GM12878 (cell line): ENCODE measurements at regions not wholly inside any gene's neighbourhood (a gene's known extent, or its start where the extent isn't known, plus 50 kb on each side); places are given as distances from the start of the nearest gene placed in this dataset.

ENCODE experiments used
- ATAC-seq: fragments of 200-7000 bp; cut with Tn5 transposase; 3 replicates; pipeline ENCODE4 v1.9.1; 2020; ENCODE audit warnings: mild to moderate bottlenecking, moderate library complexity
- BruUV-seq: library from RNA; stranded (reverse); fragments of 400-500 nt; replicated peaks from 2 replicates; lab custom pipeline; 2021; lab: Mats Ljungman, UMichigan
- CTCF ChIA-PET: fragments of 300-600 bp; sonication (Branson Sonifier 250); formaldehyde crosslinking; extraction: SDS; loops from one replicate; lab custom pipeline; 2021; ENCODE audit warnings: inconsistent platforms; lab: Yijun Ruan, JAX
- POLR2A ChIA-PET: fragments of 350-600 bp; formaldehyde crosslinking; extraction: SDS; loops from one replicate; lab custom pipeline; 2021; ENCODE audit warnings: inconsistent platforms; lab: Charles Lee
- RAD21 ChIA-PET: fragments of 300-600 bp; sonication (Branson Sonifier 250); formaldehyde crosslinking; loops from one replicate; lab custom pipeline; 2023; ENCODE audit warnings: antibody characterized with exemption; ENCODE audit not compliant: unreplicated experiment; lab: Charles Lee
- SMC1A ChIA-PET: fragments of 300-600 bp; sonication (Branson Sonifier 250); formaldehyde crosslinking; loops from one replicate; lab custom pipeline; 2023; ENCODE audit not compliant: unreplicated experiment, uncharacterized antibody; lab: Charles Lee
- DNase-seq: peaks from one replicate; pipeline ENCODE4 v3.0.0-alpha.2; 2011; ENCODE audit warnings: low read depth, low spot score
- FAIRE-seq: peaks from 3 replicates; lab custom pipeline; 2011; peaks lifted over from hg19 to GRCh38; lab: Jason Lieb, UNC
- H2AFZ ChIP-seq: 2 replicates; pipeline ENCODE4 v1.6.0; 2011; ENCODE audit warnings: low read depth, low read length, control low read depth; ENCODE audit not compliant: control insufficient read depth
- H3K27ac ChIP-seq: 2 replicates; pipeline ENCODE4 v1.5.1; 2011; ENCODE audit warnings: control low read depth; ENCODE audit not compliant: control insufficient read depth, insufficient read depth
- H3K27me3 ChIP-seq, 2 experiments: replicated peaks in 1 of 2; 2 replicates each; pipeline versions ENCODE4 v1.6.0 to v1.6.1; 2011; ENCODE audit warnings: low read length in 1 of 2; ENCODE audit not compliant: control insufficient read depth in 2 of 2, insufficient read depth in 2 of 2
- H3K36me3 ChIP-seq, 2 experiments: 2 replicates each; pipeline ENCODE4 v1.5.1; 2011; ENCODE audit warnings: low read length in 1 of 2; ENCODE audit not compliant: control insufficient read depth in 2 of 2, insufficient read depth in 2 of 2
- H3K4me1 ChIP-seq: 2 replicates; pipeline ENCODE4 v1.6.1; 2011; ENCODE audit warnings: mild to moderate bottlenecking, low read length, moderate library complexity, mixed read lengths; ENCODE audit not compliant: control insufficient read depth, insufficient read depth
- H3K4me2 ChIP-seq: 2 replicates; pipeline ENCODE4 v1.6.0; 2011; ENCODE audit warnings: control low read depth; ENCODE audit not compliant: control insufficient read depth, insufficient read depth
- H3K4me3 ChIP-seq: fragments of 200-600 bp; sonication (generic); 2 replicates; pipeline ENCODE4 v1.5.1; 2016
- H3K79me2 ChIP-seq: 2 replicates; pipeline ENCODE4 v1.6.0; 2011; ENCODE audit warnings: low read length; ENCODE audit not compliant: control insufficient read depth, insufficient read depth
- H3K9ac ChIP-seq: 2 replicates; pipeline ENCODE4 v1.8.0; 2011; ENCODE audit warnings: low read length, control low read depth, mixed read lengths; ENCODE audit not compliant: control insufficient read depth, insufficient read depth
- H3K9me3 ChIP-seq: replicated peaks from 3 replicates; pipeline ENCODE4 v1.5.1; 2011; ENCODE audit warnings: mild to moderate bottlenecking, low read length; ENCODE audit not compliant: control insufficient read depth, insufficient read depth
- H4K20me1 ChIP-seq: 2 replicates; pipeline ENCODE4 v1.6.0; 2011; ENCODE audit not compliant: control insufficient read depth, insufficient read depth
- EZH2 ChIP-seq: IDR thresholded peaks from 2 replicates; pipeline ENCODE4 v1.6.1; 2012; ENCODE audit warnings: low read depth, mild to moderate bottlenecking, control low read depth, inconsistent platforms, low read length, borderline replicate concordance; ENCODE audit not compliant: control insufficient read depth
- GATAD2B ChIP-seq: fragments of 450-650 bp; conservative IDR thresholded peaks from 2 replicates; pipeline ENCODE4 v1.6.1; 2017; ENCODE audit warnings: low read depth, mild to moderate bottlenecking, moderate library complexity
- IKZF1 ChIP-seq: fragments of 450-650 bp; conservative IDR thresholded peaks from 2 replicates; pipeline ENCODE4 v1.6.1; 2017; ENCODE audit warnings: antibody characterized with exemption, mild to moderate bottlenecking
- MEF2A ChIP-seq: IDR thresholded peaks from 2 replicates; pipeline ENCODE4 v1.6.1; 2011; ENCODE audit warnings: low read depth, mild to moderate bottlenecking, low read length, moderate library complexity; ENCODE audit not compliant: insufficient read depth
- MYC ChIP-seq: IDR thresholded peaks from 2 replicates; pipeline ENCODE4 v1.6.1; 2011; ENCODE audit warnings: mild to moderate bottlenecking, low read length, moderate library complexity, inconsistent platforms; ENCODE audit not compliant: insufficient read depth, insufficient replicate concordance, insufficient read length, severe bottlenecking
- NRF1 ChIP-seq: conservative IDR thresholded peaks from 2 replicates; pipeline ENCODE4 v1.6.1; 2011; ENCODE audit warnings: mild to moderate bottlenecking, low read depth, low read length, improper control_type of control experiment
- PBX3 ChIP-seq: IDR thresholded peaks from 2 replicates; pipeline ENCODE4 v1.6.1; 2011; ENCODE audit warnings: mild to moderate bottlenecking, low read depth, low read length, moderate library complexity; ENCODE audit not compliant: insufficient replicate concordance
- SMAD1 ChIP-seq: fragments of 450-650 bp; IDR thresholded peaks from 2 replicates; pipeline ENCODE4 v1.6.1; 2018; ENCODE audit warnings: mild to moderate bottlenecking, low read depth; ENCODE audit not compliant: partially characterized antibody
- SMAD5 ChIP-seq: IDR thresholded peaks from 2 replicates; pipeline ENCODE4 v1.6.1; 2016; ENCODE audit warnings: antibody characterized with exemption, low read depth
- SUPT20H ChIP-seq: IDR thresholded peaks from 2 replicates; pipeline ENCODE4 v1.6.1; 2011; ENCODE audit warnings: low read depth, mild to moderate bottlenecking, low read length, moderate library complexity, borderline replicate concordance; ENCODE audit not compliant: control insufficient read depth
- YBX1 ChIP-seq: fragments of 450-650 bp; IDR thresholded peaks from 2 replicates; pipeline ENCODE4 v1.6.1; 2016; ENCODE audit warnings: antibody characterized with exemption
- ZBTB33 ChIP-seq: fragments of 450-650 bp; IDR thresholded peaks from 2 replicates; pipeline ENCODE4 v1.6.1; 2017; ENCODE audit warnings: mild to moderate bottlenecking
- WGBS: methylation state at CpG from one replicate; pipeline ENCODE4 v1.1.6; 2016; ENCODE audit warnings: low lambda C conversion rate; ENCODE audit not compliant: insufficient replicate concordance, insufficient coverage; ENCODE audit errors: missing lambda C conversion rate; 5-methylcytosine and 5-hydroxymethylcytosine counted together
- in situ Hi-C: fragments of 300-500 bp; cut with MboI; formaldehyde crosslinking; loops from 9 replicates; pipeline ENCODE4 v1.14.3; 2018; ENCODE audit warnings: mixed read lengths
- intact Hi-C: fragments of 100-400 bp; cut with micrococcal nuclease; formaldehyde crosslinking; loops from one replicate; pipeline ENCODE4 v1.14.2; 2022; ENCODE audit not compliant: unreplicated experiment
- TF ChIP-seq, protein P1 (sequence below): fragments of 450-650 bp; IDR thresholded peaks from 2 replicates; pipeline ENCODE4 v1.6.1; 2014; ENCODE audit warnings: mild to moderate bottlenecking
- TF ChIP-seq, protein P2 (sequence below): fragments of 450-650 bp; IDR thresholded peaks from 2 replicates; pipeline ENCODE4 v1.6.1; 2017; ENCODE audit warnings: mild to moderate bottlenecking, moderate library complexity

DNA sequence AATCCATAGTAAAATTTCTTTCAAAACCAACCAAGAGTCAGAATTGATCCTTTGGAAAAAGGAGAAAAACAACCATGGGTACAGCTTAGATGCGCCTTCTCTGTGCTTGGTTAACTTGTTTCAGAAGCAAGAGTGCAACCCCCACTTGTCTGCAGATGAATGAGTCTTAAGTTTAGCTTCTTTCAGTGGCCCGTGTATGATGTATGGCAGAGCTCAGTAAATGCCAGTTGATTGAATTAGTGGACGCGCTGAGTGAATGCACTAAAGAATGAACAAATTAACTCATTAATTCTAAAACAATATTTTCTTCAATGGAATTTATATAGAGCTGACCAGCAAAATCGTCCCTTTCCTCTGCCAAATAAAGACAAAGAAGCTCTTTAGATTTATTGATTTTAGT lies 67.0 kb upstream of the ARHGEF3 start (continued):
- no peak for TF ChIP-seq SUPT20H

- no peak overlapping the region for H3K27ac ChIP-seq
- no TSS peak for BruUV-seq
- peaks cover 3% of the 10 kb centered on the region; the same call in 1 of the 3 replicates for H3K9me3 ChIP-seq
- H3K36me3 ChIP-seq, result no peaks in the 10 kb centered on the region
- ChIA-PET SMC1A (no interaction called here), CTCF (interaction anchor here (1.1 to 1.8 kb wide), 2 partner anchors 8 to 10 kb away, joined by 3 to 9 read pairs; no protein-coding TSS in a partner anchor), RAD21 (interaction anchor here (1.8 kb wide), 1 partner anchor 92 kb away, joined by 4 read pairs; no protein-coding TSS in a partner anchor), POLR2A (no interaction called here)
- in situ Hi-C loops (no loop called here), intact Hi-C loops (no loop called here)
- ATAC-seq (no peak), FAIRE-seq (no peak), DNase-seq (no peak)
- no peak overlapping the region for H3K4me3 ChIP-seq
- peaks cover 18% of the 10 kb centered on the region for H3K4me1 ChIP-seq
- H3K79me2 ChIP-seq, result no peaks in the 10 kb centered on the region
- H3K9ac ChIP-seq, result no peak overlapping the region
- no peaks in the 10 kb centered on the region for H3K27me3 ChIP-seq
- no peaks in the 10 kb centered on the region for H4K20me1 ChIP-seq
- no peak overlapping the region for H3K4me2 ChIP-seq
- 36% methylated on average over 4 of the region's 4 CpGs for WGBS
- H2AFZ ChIP-seq, result no peak overlapping the region
- TF ChIP-seq PBX3, result no peak
- TF ChIP-seq, protein P1, sequence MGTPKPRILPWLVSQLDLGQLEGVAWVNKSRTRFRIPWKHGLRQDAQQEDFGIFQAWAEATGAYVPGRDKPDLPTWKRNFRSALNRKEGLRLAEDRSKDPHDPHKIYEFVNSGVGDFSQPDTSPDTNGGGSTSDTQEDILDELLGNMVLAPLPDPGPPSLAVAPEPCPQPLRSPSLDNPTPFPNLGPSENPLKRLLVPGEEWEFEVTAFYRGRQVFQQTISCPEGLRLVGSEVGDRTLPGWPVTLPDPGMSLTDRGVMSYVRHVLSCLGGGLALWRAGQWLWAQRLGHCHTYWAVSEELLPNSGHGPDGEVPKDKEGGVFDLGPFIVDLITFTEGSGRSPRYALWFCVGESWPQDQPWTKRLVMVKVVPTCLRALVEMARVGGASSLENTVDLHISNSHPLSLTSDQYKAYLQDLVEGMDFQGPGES, result no peak
- TF ChIP-seq EZH2, result no peak
- no peak for TF ChIP-seq IKZF1
- no peak for TF ChIP-seq YBX1
- TF ChIP-seq GATAD2B, result no peak
- no peak for TF ChIP-seq SMAD5
- TF ChIP-seq MEF2A, result no peak
- TF ChIP-seq MYC, result no peak
- TF ChIP-seq ZBTB33, result no peak
- no peak for TF ChIP-seq NRF1
- TF ChIP-seq SMAD1, result no peak
- TF ChIP-seq, protein P2, sequence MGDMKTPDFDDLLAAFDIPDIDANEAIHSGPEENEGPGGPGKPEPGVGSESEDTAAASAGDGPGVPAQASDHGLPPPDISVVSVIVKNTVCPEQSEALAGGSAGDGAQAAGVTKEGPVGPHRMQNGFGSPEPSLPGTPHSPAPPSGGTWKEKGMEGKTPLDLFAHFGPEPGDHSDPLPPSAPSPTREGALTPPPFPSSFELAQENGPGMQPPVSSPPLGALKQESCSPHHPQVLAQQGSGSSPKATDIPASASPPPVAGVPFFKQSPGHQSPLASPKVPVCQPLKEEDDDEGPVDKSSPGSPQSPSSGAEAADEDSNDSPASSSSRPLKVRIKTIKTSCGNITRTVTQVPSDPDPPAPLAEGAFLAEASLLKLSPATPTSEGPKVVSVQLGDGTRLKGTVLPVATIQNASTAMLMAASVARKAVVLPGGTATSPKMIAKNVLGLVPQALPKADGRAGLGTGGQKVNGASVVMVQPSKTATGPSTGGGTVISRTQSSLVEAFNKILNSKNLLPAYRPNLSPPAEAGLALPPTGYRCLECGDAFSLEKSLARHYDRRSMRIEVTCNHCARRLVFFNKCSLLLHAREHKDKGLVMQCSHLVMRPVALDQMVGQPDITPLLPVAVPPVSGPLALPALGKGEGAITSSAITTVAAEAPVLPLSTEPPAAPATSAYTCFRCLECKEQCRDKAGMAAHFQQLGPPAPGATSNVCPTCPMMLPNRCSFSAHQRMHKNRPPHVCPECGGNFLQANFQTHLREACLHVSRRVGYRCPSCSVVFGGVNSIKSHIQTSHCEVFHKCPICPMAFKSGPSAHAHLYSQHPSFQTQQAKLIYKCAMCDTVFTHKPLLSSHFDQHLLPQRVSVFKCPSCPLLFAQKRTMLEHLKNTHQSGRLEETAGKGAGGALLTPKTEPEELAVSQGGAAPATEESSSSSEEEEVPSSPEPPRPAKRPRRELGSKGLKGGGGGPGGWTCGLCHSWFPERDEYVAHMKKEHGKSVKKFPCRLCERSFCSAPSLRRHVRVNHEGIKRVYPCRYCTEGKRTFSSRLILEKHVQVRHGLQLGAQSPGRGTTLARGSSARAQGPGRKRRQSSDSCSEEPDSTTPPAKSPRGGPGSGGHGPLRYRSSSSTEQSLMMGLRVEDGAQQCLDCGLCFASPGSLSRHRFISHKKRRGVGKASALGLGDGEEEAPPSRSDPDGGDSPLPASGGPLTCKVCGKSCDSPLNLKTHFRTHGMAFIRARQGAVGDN, result no peak
Observed at GRCh38 chr3:56867671-56868070, 65.9 kb upstream of the ARHGEF3 start.
